Hepatocyte (in vitro differentiated cells): ENCODE measurements at regions not wholly inside any gene's neighbourhood (a gene's known extent, or its start where the extent isn't known, plus 50 kb on each side); places are given as distances from the start of the nearest gene placed in this dataset.

ENCODE experiments used
- DNase-seq: peaks from one replicate; pipeline ENCODE4 v3.0.0-alpha.2; 2016; ENCODE audit warnings: low spot score
- H2AFZ ChIP-seq: fragments of 200-600 bp; sonication (generic); 2 replicates; pipeline ENCODE4 v1.6.0; 2016; ENCODE audit warnings: antibody characterized with exemption, mild to moderate bottlenecking
- H3K27ac ChIP-seq: fragments of 200-600 bp; sonication (generic); 2 replicates; pipeline ENCODE4 v1.5.1; 2016; ENCODE audit warnings: mild to moderate bottlenecking
- H3K27me3 ChIP-seq: fragments of 200-600 bp; sonication (generic); 2 replicates; pipeline ENCODE4 v1.6.1; 2016
- H3K36me3 ChIP-seq: fragments of 200-600 bp; sonication (generic); replicated peaks from 2 replicates; pipeline ENCODE4 v1.5.1; 2016; ENCODE audit warnings: low read depth; ENCODE audit not compliant: insufficient read depth
- H3K4me1 ChIP-seq: fragments of 200-600 bp; sonication (generic); 2 replicates; pipeline ENCODE4 v1.5.1; 2016; ENCODE audit warnings: mild to moderate bottlenecking, moderate library complexity; ENCODE audit not compliant: insufficient read depth
- H3K4me2 ChIP-seq: fragments of 200-600 bp; sonication (generic); 2 replicates; pipeline ENCODE4 v1.6.0; 2016
- H3K4me3 ChIP-seq: fragments of 200-600 bp; sonication (generic); 2 replicates; pipeline ENCODE4 v1.5.1; 2016; ENCODE audit warnings: mild to moderate bottlenecking
- H3K79me2 ChIP-seq: fragments of 200-600 bp; sonication (generic); 2 replicates; pipeline ENCODE4 v1.6.0; 2017; ENCODE audit warnings: mild to moderate bottlenecking
- H3K9me2 ChIP-seq: fragments of 200-600 bp; sonication (generic); replicated peaks from 2 replicates; pipeline ENCODE4 v1.6.0; 2017; ENCODE audit warnings: mild to moderate bottlenecking; ENCODE audit not compliant: insufficient read depth
- H3K9me3 ChIP-seq: fragments of 200-600 bp; sonication (generic); 2 replicates; pipeline ENCODE4 v1.5.1; 2016; ENCODE audit warnings: low read depth, mild to moderate bottlenecking
- H4K20me1 ChIP-seq: fragments of 200-600 bp; sonication (generic); 2 replicates; pipeline ENCODE4 v1.6.0; 2016; ENCODE audit warnings: mild to moderate bottlenecking; ENCODE audit not compliant: insufficient read depth, poor library complexity, severe bottlenecking
- EZH2 ChIP-seq: fragments of 200-600 bp; sonication (generic); IDR thresholded peaks from 2 replicates; pipeline ENCODE4 v1.6.1; 2016; ENCODE audit warnings: antibody characterized with exemption, mild to moderate bottlenecking, borderline replicate concordance
- EZH2phosphoT487 ChIP-seq: fragments of 200-600 bp; sonication (generic); IDR thresholded peaks from one replicate; pipeline ENCODE4 v1.6.1; 2018; ENCODE audit warnings: antibody characterized with exemption, mild to moderate bottlenecking, low read depth, moderate library complexity; ENCODE audit not compliant: unreplicated experiment, severe bottlenecking
- WGBS: methylation state at CpG from one replicate; pipeline ENCODE4 v1.1.6; 2016; ENCODE audit warnings: low lambda C conversion rate; ENCODE audit errors: missing lambda C conversion rate; 5-methylcytosine and 5-hydroxymethylcytosine counted together
- TF ChIP-seq, protein P1 (sequence below): fragments of 200-600 bp; sonication (generic); IDR thresholded peaks from 2 replicates; pipeline ENCODE4 v1.5.1; 2016; ENCODE audit warnings: antibody characterized with exemption, mild to moderate bottlenecking; ENCODE audit not compliant: poor library complexity

DNA sequence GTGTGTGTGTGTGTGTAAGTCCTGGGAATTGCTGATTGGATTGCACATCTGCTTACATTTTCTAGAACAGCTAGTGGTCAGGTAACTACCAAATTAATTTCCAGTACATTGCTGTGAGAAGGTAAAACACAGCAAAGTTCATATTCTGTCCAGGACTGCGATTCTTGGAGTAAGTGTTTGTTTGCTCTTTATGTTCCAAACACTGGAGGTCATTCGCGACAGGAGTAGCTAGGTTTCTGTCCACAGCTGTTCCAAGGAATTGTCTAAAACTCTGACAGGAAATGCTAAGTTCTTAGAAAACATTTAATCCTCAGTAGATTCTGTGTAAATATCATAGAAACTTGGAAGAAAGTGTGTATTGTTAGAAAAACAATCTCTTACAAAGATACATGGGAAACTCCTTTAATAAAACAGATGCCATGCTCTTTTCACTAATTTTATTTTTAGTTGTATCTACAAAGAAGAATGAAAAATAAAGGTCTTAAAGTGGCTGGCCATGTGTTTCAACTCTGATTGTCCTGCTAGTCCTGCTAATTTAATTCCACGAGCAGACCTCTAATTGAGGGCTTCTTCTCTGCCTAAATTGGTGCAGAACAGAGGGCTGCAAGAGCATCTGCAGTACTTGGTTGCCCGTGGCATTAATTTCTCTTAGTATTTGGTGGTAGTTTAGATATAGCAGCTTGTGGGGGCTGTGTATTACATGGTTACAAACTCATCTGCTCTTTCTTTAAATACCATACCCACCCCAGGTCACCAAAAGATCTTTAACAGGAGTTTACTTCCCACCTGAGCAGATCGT lies 464.5 kb downstream of the RASEF start:
- H3K27ac ChIP-seq: peak overlapping the region; percentile 26
- H3K4me1 ChIP-seq: peaks cover 42% of the 10 kb centered on the region
- 39% methylated on average over 6 of the region's 6 CpGs for WGBS
- no peaks in the 10 kb centered on the region for H3K36me3 ChIP-seq
- no peaks in the 10 kb centered on the region for H3K9me3 ChIP-seq
- H3K79me2 ChIP-seq: no peaks in the 10 kb centered on the region
- TF ChIP-seq, protein P1, sequence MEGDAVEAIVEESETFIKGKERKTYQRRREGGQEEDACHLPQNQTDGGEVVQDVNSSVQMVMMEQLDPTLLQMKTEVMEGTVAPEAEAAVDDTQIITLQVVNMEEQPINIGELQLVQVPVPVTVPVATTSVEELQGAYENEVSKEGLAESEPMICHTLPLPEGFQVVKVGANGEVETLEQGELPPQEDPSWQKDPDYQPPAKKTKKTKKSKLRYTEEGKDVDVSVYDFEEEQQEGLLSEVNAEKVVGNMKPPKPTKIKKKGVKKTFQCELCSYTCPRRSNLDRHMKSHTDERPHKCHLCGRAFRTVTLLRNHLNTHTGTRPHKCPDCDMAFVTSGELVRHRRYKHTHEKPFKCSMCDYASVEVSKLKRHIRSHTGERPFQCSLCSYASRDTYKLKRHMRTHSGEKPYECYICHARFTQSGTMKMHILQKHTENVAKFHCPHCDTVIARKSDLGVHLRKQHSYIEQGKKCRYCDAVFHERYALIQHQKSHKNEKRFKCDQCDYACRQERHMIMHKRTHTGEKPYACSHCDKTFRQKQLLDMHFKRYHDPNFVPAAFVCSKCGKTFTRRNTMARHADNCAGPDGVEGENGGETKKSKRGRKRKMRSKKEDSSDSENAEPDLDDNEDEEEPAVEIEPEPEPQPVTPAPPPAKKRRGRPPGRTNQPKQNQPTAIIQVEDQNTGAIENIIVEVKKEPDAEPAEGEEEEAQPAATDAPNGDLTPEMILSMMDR: no peak
- TF ChIP-seq EZH2phosphoT487: no peak
- TF ChIP-seq EZH2: no peak
- H3K9me2 ChIP-seq: no peaks in the 10 kb centered on the region
- no peak for DNase-seq
- H3K27me3 ChIP-seq: no peaks in the 10 kb centered on the region
- H4K20me1 ChIP-seq: no peaks in the 10 kb centered on the region
- H2AFZ ChIP-seq: no peak overlapping the region
- H3K4me2 ChIP-seq: peak overlapping the region; percentile 60
- no peak overlapping the region for H3K4me3 ChIP-seq

DNA sequence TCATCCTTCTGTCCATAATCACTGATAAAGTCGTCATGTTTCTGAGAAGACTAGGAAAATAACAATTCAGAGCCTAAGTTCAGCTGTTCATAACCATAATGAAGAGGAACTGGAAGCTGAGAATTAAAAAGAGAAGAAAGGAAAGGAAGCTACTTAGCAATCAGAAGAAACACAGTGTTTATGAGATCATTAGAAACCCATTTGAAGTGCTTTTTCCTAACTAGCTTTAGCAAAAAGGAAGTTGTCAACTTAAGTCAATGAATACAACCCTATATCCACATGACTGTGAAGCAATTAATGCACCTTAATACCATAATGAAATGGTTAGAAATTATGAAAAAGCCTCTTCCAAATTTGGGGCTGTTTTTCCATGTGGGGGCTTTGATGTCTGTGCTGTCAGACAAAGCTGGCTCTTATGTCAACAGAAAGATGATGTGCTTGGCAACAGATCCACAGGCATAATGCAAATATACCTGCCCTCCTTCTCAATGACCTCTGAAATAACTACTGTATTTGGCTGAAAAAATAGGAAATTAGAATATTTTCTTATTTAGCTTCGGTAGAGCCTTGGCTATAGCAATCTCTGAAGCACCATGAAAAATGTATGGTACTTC lies 463.5 kb downstream of the RASEF start:
- H3K79me2 ChIP-seq: no peaks in the 10 kb centered on the region
- no peak overlapping the region for H2AFZ ChIP-seq
- no peaks in the 10 kb centered on the region for H3K9me3 ChIP-seq
- H3K27me3 ChIP-seq: no peaks in the 10 kb centered on the region
- DNase-seq: no peak
- no peak overlapping the region for H3K27ac ChIP-seq
- no peaks in the 10 kb centered on the region for H3K9me2 ChIP-seq
- H3K4me1 ChIP-seq: peaks cover 44% of the 10 kb centered on the region
- H3K36me3 ChIP-seq: no peaks in the 10 kb centered on the region
- no peaks in the 10 kb centered on the region for H4K20me1 ChIP-seq
- no peak overlapping the region for H3K4me2 ChIP-seq
- no peak overlapping the region for H3K4me3 ChIP-seq
- no peak for TF ChIP-seq EZH2
- no peak for TF ChIP-seq EZH2phosphoT487
- TF ChIP-seq, protein P1: no peak
- WGBS: 73% methylated on average over 2 of the region's 2 CpGs

DNA sequence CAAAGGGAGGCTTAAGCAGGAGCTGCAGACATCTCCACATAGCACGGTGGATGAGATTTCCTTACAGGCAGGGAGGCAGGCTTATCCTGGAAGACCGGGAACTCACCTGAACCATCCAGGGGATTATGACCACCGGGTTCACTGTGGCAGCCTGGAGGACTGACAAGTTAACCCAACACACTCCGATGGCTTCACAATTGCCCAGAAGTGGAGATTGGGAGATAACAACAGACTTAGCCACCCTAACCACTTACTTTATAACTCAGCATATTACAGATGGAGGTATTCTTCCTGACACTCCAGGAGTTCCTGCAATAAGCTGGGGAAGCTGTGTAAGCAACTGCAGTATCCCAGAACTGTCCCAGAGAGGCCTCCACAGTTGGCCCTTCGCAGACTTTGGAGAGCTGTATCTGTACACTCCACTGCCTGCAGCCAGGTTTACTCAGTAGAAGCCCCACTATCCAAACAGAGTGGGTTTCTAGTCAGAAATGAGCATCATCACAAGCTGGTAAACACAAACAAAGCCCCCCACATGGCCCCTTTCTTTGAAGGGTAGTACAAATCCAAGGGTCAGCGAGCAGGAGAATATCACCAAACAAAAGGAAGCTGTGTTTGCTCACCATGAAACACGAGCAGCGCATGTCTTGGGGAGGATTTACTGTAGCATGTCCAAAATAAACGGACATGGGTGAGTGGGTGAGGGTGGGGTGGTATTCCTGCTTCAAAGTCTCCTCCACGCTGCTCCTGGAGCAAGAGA lies 462.2 kb downstream of the RASEF start:
- TF ChIP-seq, protein P1: no peak
- TF ChIP-seq EZH2 (no peak), EZH2phosphoT487 (no peak)
- Histone ChIP-seq H3K27ac (peak overlapping the region; percentile 38), H3K4me3 (no peak overlapping the region), H3K27me3 (no peaks in the 10 kb centered on the region), H4K20me1 (no peaks in the 10 kb centered on the region), H3K9me2 (no peaks in the 10 kb centered on the region), H2AFZ (no peak overlapping the region), H3K4me1 (peaks cover 57% of the 10 kb centered on the region), H3K36me3 (no peaks in the 10 kb centered on the region), H3K9me3 (no peaks in the 10 kb centered on the region), H3K4me2 (peak overlapping the region; percentile 50), H3K79me2 (no peaks in the 10 kb centered on the region)
- WGBS: 27% methylated on average over 10 of the region's 10 CpGs
- DNase-seq: no peak
